ENCODE measurements at regions not wholly inside any gene's neighbourhood (a gene's known extent, or its start where the extent isn't known, plus 50 kb on each side); places are given as distances from the start of the nearest gene placed in this dataset.
A peak's percentile ranks its signal among the peaks of the same experiment; 100 is the strongest.
"Not testable (repeated sequence)": the region's sequence is repeated elsewhere in the genome, so short reads cannot be mapped to it uniquely, and the experiment has no call there.

- DNase-seq (no peak), ATAC-seq (peak; percentile 0)
- intact Hi-C loops (cut with micrococcal nuclease): no loop called here
Measured at GRCh38 chr6:44004136-44004535, 123.1 kb downstream of the MRPL14 start.

- ATAC-seq (no peak), DNase-seq (no peak)
- intact Hi-C loops (cut with micrococcal nuclease): no loop called here
Measured at GRCh38 chr6:44003345-44004061, 123.7 kb downstream of the MRPL14 start.

GRCh38 chr6:44002593-44003344, 124.5 kb downstream of the MRPL14 start:
- intact Hi-C loops (cut with micrococcal nuclease): no loop called here
- DNase-seq (peak; percentile 75), ATAC-seq (peak; percentile 46)

- ATAC-seq (no peak), DNase-seq (peak; percentile 40)
- intact Hi-C loops (cut with micrococcal nuclease): no loop called here
Measured at GRCh38 chr6:44002067-44002592, 125.1 kb downstream of the MRPL14 start.

- DNase-seq (no peak), ATAC-seq (no peak)
- intact Hi-C loops (cut with micrococcal nuclease): no loop called here
Measured at GRCh38 chr6:44001318-44002066, 125.8 kb downstream of the MRPL14 start.

- ATAC-seq: no peak
- intact Hi-C loops (cut with micrococcal nuclease): no loop called here
- DNase-seq: no peak
Measured at GRCh38 chr6:44000164-44000842, 126.9 kb downstream of the MRPL14 start.

- ATAC-seq: no peak
- intact Hi-C loops (cut with micrococcal nuclease): no loop called here
- DNase-seq: no peak
Measured at GRCh38 chr6:43999628-44000027, 127.6 kb downstream of the MRPL14 start.

- ATAC-seq; intact Hi-C loops (cut with micrococcal nuclease); DNase-seq: not testable (repeated sequence)
Measured at GRCh38 chr6:43998592-43999243, 128.5 kb downstream of the MRPL14 start.

GRCh38 chr6:43997990-43998585, 129.2 kb downstream of the MRPL14 start:
- intact Hi-C loops (cut with micrococcal nuclease); DNase-seq; ATAC-seq: not testable (repeated sequence)

- ATAC-seq (no peak), DNase-seq (no peak)
- intact Hi-C loops (cut with micrococcal nuclease): no loop called here
Measured at GRCh38 chr6:43997345-43997677, 129.9 kb downstream of the MRPL14 start.

GRCh38 chr6:43996618-43997344, 130.5 kb downstream of the MRPL14 start:
- DNase-seq (no peak), ATAC-seq (no peak)
- intact Hi-C loops (cut with micrococcal nuclease): no loop called here

- intact Hi-C loops (cut with micrococcal nuclease): no loop called here
- no peak for ATAC-seq
- DNase-seq: no peak
Measured at GRCh38 chr6:43995137-43995536, 132.1 kb downstream of the MRPL14 start.

GRCh38 chr6:43993881-43994523, 133.2 kb downstream of the MRPL14 start:
- ATAC-seq (peak; percentile 48), DNase-seq (no peak)
- intact Hi-C loops (cut with micrococcal nuclease): no loop called here

GRCh38 chr6:43992783-43993644, 134.2 kb downstream of the MRPL14 start:
- peak; percentile 83 for DNase-seq
- ATAC-seq: peak; percentile 80
- intact Hi-C loops (cut with micrococcal nuclease): no loop called here

- intact Hi-C loops (cut with micrococcal nuclease): no loop called here
- DNase-seq (no peak), ATAC-seq (no peak)
Measured at GRCh38 chr6:43992126-43992663, 135.1 kb downstream of the MRPL14 start.

Data from left ventricle myocardium superior (tissue), 1 donor.